ENCODE measurements at regions not wholly inside any gene's neighbourhood (a gene's known extent, or its start where the extent isn't known, plus 50 kb on each side); places are given as distances from the start of the nearest gene placed in this dataset.
A peak's percentile ranks its signal among the peaks of the same experiment; 100 is the strongest.

DNA sequence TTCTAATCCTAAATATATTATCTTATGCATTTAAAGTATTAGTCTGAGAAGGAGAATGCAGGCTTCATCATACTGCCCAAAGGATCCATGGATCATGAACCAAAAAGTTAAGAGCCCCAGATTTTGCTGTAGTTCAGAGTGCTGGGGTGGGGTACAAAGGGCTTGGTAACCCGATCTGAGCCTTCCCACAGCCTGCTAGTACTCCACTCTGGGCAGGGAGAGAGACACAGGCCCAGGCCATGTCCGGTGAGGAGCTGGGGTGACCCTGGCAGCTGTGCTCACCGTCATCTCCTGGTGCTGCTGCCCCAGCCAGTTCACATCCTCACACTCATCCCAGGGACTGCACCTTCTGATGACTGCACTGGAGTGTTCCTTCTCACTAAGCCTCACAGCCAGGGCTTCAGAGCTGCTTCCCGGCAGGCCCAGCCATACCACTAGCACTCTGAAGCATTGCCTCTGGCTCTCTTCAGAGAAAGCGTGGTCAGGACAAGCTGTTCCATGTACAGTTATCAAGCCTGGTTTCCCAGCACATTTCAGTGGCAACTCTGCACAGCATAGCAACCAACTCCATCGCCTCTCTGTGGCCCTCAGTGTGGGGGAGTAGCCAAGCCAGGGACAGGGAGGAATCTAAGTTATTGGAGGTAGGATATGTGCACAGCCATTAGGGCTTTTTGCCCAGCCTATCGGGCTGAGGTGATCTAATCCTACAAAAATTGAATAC, 189.0 kb upstream of the CTAGE1 start:
- H3K4me1 ChIP-seq, result peaks cover 3% of the 10 kb centered on the region
- DNase-seq, result no peak

GRCh38 chr18:22607284-22607635, 189.5 kb upstream of the CTAGE1 start:
- H3K27ac ChIP-seq, result no peak overlapping the region
- H3K27me3 ChIP-seq (ENCODE audit: insufficient read depth in 3 of 3, low read length in 2 of 3), result peaks cover 0 to 5% (median 0%) of the 10 kb centered on the region in 3 donors
- H3K4me1 ChIP-seq, result peaks cover 3% of the 10 kb centered on the region
- H3K4me3 ChIP-seq, result no peak overlapping the region
- ATAC-seq (no peak), DNase-seq (no peak)
- intact Hi-C loops (cut with DNase I), result no loop called here
- 88 to 89% (median 89%) methylated on average over 6 of the region's 6 CpGs for WGBS, 3 donors
- H3K36me3 ChIP-seq (ENCODE audit: insufficient read depth in 1 of 2, low read depth in 1 of 2), result no peaks in the 10 kb centered on the region
- no peaks in the 10 kb centered on the region for H3K9me3 ChIP-seq
- TF ChIP-seq, protein P1, sequence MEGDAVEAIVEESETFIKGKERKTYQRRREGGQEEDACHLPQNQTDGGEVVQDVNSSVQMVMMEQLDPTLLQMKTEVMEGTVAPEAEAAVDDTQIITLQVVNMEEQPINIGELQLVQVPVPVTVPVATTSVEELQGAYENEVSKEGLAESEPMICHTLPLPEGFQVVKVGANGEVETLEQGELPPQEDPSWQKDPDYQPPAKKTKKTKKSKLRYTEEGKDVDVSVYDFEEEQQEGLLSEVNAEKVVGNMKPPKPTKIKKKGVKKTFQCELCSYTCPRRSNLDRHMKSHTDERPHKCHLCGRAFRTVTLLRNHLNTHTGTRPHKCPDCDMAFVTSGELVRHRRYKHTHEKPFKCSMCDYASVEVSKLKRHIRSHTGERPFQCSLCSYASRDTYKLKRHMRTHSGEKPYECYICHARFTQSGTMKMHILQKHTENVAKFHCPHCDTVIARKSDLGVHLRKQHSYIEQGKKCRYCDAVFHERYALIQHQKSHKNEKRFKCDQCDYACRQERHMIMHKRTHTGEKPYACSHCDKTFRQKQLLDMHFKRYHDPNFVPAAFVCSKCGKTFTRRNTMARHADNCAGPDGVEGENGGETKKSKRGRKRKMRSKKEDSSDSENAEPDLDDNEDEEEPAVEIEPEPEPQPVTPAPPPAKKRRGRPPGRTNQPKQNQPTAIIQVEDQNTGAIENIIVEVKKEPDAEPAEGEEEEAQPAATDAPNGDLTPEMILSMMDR (IDR thresholded peaks at IDR 0.05), result no peak

More for the DNA sequence above, 189.0 kb upstream of the CTAGE1 start:
- intact Hi-C loops (cut with DNase I), result no loop called here
- TF ChIP-seq, protein P1 (IDR thresholded peaks at IDR 0.05), result no peak
- H3K36me3 ChIP-seq (ENCODE audit: insufficient read depth in 1 of 2, low read depth in 1 of 2), result no peaks in the 10 kb centered on the region
- no peak overlapping the region for H3K27ac ChIP-seq
- 61 to 65% (median 62%) methylated on average over 7 of the region's 7 CpGs for WGBS, 3 donors
- ATAC-seq, result no peak
- H3K9me3 ChIP-seq, result no peaks in the 10 kb centered on the region
- no peak overlapping the region for H3K4me3 ChIP-seq
- H3K27me3 ChIP-seq (ENCODE audit: insufficient read depth in 3 of 3, low read length in 2 of 3), result peaks cover 0 to 5% (median 0%) of the 10 kb centered on the region in 3 donors

GRCh38 chr18:22608847-22609246, 191.1 kb upstream of the CTAGE1 start:
- peaks cover 3% of the 10 kb centered on the region for H3K4me1 ChIP-seq
- no peak overlapping the region for H3K4me3 ChIP-seq
- intact Hi-C loops (cut with DNase I), result no loop called here
- no peaks in the 10 kb centered on the region for H3K27me3 ChIP-seq (ENCODE audit: insufficient read depth in 3 of 3, low read length in 2 of 3)
- ATAC-seq, result no peak
- H3K9me3 ChIP-seq, result no peaks in the 10 kb centered on the region
- H3K36me3 ChIP-seq (ENCODE audit: insufficient read depth in 1 of 2, low read depth in 1 of 2), result no peaks in the 10 kb centered on the region
- H3K27ac ChIP-seq, result peak overlapping the region; percentile 49
- DNase-seq, result no peak
- 48 to 66% (median 62%) methylated on average over 1 of the region's 1 CpG for WGBS, 3 donors
- TF ChIP-seq, protein P1 (IDR thresholded peaks at IDR 0.05), result no peak

DNA sequence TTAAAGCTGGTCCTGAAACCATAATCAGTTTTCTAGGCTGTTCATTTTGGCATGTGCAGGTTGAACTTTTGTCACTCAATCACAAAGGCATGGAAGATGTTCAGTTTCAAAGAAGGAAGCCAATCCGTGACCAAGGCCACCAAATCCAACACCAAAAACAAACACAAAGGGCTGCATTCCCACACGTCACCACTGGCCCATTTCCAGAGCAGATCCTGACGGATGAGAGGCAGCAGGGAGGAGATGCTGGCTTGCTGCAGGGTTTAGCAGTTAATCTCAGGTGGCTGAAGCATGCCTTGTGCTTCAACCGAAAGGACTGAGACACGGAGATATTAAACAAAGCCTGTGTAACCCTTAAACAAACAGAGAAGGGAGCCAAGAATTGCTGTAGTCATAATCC, 191.9 kb upstream of the CTAGE1 start:
- Histone ChIP-seq H3K9me3 (no peaks in the 10 kb centered on the region), H3K4me1 (no peaks in the 10 kb centered on the region), H3K27me3 (ENCODE audit: insufficient read depth in 3 of 3, low read length in 2 of 3) (no peaks in the 10 kb centered on the region), H3K36me3 (ENCODE audit: insufficient read depth in 1 of 2, low read depth in 1 of 2) (no peaks in the 10 kb centered on the region), H3K4me3 (no peak overlapping the region), H3K27ac (peak overlapping the region; percentile 31)
- ATAC-seq, result no peak
- intact Hi-C loops (cut with DNase I), result no loop called here
- TF ChIP-seq, protein P1 (IDR thresholded peaks at IDR 0.05), result no peak
- DNase-seq, result peak in 1 of 2 donors; percentile 25
- WGBS, 3 donors, result 8 to 10% (median 9%) methylated on average over 5 of the region's 5 CpGs

Data from psoas muscle (tissue), 7 donors.